Hindlimb muscle (tissue), 1 donor: ENCODE measurements at regions not wholly inside any gene's neighbourhood (a gene's known extent, or its start where the extent isn't known, plus 50 kb on each side); places are given as distances from the start of the nearest gene placed in this dataset.

Experiments
- DNase-seq: peaks from one replicate; pipeline ENCODE4 v3.0.0-alpha.2; 2013

- DNase-seq = no peak
These were observed 64.7 kb upstream of the PTPN13 start for GRCh38 chr4:86529436-86529835.

DNA sequence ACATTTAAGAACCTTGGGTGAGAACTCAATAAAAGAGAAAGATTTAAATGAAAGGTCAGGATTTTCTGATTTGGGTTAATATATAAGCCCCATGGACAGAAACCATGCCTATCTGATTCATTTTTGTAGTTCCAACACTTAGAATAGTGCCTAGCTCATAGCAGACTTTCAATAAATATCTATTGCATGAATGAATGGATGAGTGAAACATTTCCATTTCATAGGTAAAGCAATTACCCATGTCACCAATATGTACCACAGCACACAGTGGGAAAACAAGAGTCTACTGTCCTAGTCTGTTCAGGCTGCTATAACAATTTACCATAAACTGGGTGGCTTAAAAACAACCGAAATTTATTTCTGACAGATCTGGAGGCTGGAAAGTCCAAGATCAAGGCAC, 63.9 kb upstream of the PTPN13 start:
- DNase-seq = no peak

- DNase-seq = no peak
These were observed 62.7 kb upstream of the PTPN13 start for GRCh38 chr4:86531440-86531839.

DNA sequence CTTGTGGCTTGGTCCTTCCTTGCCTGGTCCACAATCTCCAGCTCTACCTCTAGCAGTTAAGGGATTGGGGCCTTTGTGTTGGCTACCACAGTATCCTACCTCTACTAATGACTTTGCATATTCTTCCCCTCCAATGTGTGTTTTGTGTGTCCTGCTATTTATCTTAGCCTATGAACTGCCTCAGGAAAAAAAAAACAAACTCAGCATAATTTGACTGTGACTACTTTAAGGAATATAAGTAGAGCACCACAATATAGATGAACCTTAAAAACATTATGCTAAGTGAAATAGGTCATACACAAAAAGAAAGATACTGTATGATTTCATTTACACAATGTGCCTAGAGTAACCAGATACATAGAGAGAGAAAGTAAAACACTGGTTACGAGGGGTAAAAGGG, 61.3 kb upstream of the PTPN13 start:
- DNase-seq = no peak

DNA sequence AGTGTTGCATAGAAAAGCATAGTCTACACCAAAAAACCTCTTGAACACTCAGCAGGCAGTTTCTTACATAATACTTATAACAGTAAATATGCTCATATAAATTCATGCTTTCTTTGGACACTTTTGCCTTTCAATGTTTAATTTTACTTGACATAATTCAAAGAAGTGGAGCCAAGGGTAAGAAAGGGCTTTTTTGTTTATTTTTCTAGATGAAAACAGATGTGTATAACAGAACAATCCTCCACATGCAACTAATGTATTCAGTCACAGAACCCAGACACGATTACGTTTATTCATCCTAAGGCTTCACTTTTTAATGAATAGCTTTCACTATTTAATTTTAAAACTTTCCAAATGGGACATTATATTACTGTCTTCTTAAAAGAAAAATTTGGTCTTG, 58.0 kb upstream of the PTPN13 start:
- DNase-seq = no peak

- no peak for DNase-seq
These were observed 51.6 kb upstream of the PTPN13 start for GRCh38 chr4:86542319-86543027.

GRCh38 chr4:86543080-86543479, 51.0 kb upstream of the PTPN13 start:
- no peak for DNase-seq

DNA sequence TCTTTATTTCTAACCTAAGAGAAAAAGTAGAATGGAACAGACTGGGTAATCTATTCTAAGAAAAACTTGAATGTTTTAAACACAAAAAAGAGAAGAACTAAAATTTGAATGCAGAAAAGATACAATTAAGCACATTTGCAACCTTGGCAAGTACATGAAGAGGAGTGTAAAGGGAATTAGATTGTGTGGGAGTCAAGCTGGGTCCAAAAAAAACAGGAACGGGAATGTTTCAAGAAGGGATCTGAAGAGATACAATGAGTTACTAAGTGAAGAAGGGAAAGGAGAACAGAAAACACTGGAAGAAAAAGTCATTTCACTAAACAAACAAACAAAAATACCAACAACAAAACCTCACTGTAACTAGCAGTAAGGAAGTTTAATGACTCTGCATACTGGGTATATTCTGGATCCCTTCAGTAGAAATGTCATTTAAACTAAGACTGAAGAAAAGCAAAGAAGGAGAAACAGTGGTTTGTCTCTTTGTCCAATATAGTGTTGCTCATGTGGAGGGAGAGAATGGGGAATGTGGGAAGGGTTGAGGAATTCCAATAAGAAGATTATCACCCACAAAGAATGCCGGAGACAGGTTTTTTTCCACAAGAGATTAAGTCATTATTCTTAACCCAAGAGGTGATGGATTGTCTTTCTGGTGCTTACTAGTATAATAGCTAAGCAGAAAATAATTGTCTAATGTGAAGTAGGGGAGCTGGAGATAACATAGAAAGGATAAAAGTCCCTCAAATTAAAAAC, 50.4 kb upstream of the PTPN13 start:
- DNase-seq = no peak

- DNase-seq = no peak
These were observed 49.7 kb upstream of the PTPN13 start for GRCh38 chr4:86544310-86544966.
